HepG2 (cell line): ENCODE measurements at regions not wholly inside any gene's neighbourhood (a gene's known extent, or its start where the extent isn't known, plus 50 kb on each side); places are given as distances from the start of the nearest gene placed in this dataset.

Source experiments
- ATAC-seq: fragments of 200-7000 bp; cut with Tn5 transposase; 3 replicates; pipeline ENCODE4 v1.9.1; 2020; ENCODE audit warnings: mild to moderate bottlenecking, moderate library complexity
- BruUV-seq: library from RNA; stranded (reverse); fragments of 400-500 nt; replicated peaks from 2 replicates; lab custom pipeline; 2021; lab: Mats Ljungman, UMichigan
- CTCF ChIA-PET: fragments of 300-600 bp; formaldehyde crosslinking; extraction: SDS; loops from one replicate; lab custom pipeline; 2021; ENCODE audit warnings: low total read pairs, inconsistent platforms, low intra/inter-chr PET ratio; lab: Yijun Ruan, JAX
- POLR2A ChIA-PET: fragments of 350-600 bp; sonication (Branson Sonifier 250); formaldehyde crosslinking; loops from one replicate; lab custom pipeline; 2020; ENCODE audit warnings: antibody characterized with exemption, inconsistent platforms; lab: Yijun Ruan, JAX
- DNase-seq: peaks from one replicate; pipeline ENCODE4 v3.0.0-alpha.2; 2015; ENCODE audit warnings: low spot score
- FAIRE-seq: peaks from 3 replicates; lab custom pipeline; 2011; peaks lifted over from hg19 to GRCh38; lab: Jason Lieb, UNC
- H2AFZ ChIP-seq: one replicate; pipeline ENCODE4 v1.6.1; 2011; ENCODE audit warnings: low read length, inconsistent platforms
- H3K27ac ChIP-seq: fragments of 300-600 bp; 3 replicates; pipeline ENCODE4 v1.8.0; 2011; ENCODE audit warnings: mixed run types, mild to moderate bottlenecking, mixed read lengths, low read length, inconsistent platforms; ENCODE audit not compliant: insufficient read depth; ENCODE audit errors: extremely low read length
- H3K27me3 ChIP-seq, 2 experiments: fragments of 200-600 bp in 1 of 2; 2 replicates in 1 of 2; 3 replicates in 1 of 2; pipeline versions ENCODE4 v1.6.0 to v1.8.0; 2011; ENCODE audit warnings: low read length in 2 of 2, mild to moderate bottlenecking in 2 of 2, moderate library complexity in 2 of 2, inconsistent platforms in 1 of 2; ENCODE audit not compliant: insufficient read depth in 2 of 2, control insufficient read depth in 1 of 2
- H3K36me3 ChIP-seq, 2 experiments: fragments of 200-600 bp in 1 of 2; replicated peaks in 1 of 2; 2 replicates in 1 of 2; 3 replicates in 1 of 2; pipeline versions ENCODE4 v1.5.1 to v1.8.0; 2011; ENCODE audit warnings: low read length in 2 of 2, inconsistent platforms in 1 of 2; ENCODE audit not compliant: insufficient read depth in 2 of 2, control insufficient read depth in 1 of 2
- H3K4me1 ChIP-seq: 2 replicates; pipeline ENCODE4 v1.5.1; 2012; ENCODE audit warnings: low read length, inconsistent platforms; ENCODE audit not compliant: insufficient read depth
- H3K4me2 ChIP-seq: 2 replicates; pipeline ENCODE4 v1.6.0; 2011; ENCODE audit warnings: low read depth, low read length, inconsistent platforms
- H3K4me3 ChIP-seq, 3 experiments: fragments of 200-600 bp in 1 of 3; sonication (generic), shearing (Covaris generic) in 1 of 3; replicated peaks in 1 of 3; 2 replicates each; pipeline ENCODE4 v1.5.1; 2011 to 2016; ENCODE audit warnings: low read length in 3 of 3, inconsistent platforms in 2 of 3, low read depth in 2 of 3, mild to moderate bottlenecking in 2 of 3, control low read depth in 1 of 3, mixed read lengths in 1 of 3; ENCODE audit not compliant: insufficient read depth in 1 of 3
- H3K79me2 ChIP-seq: one replicate; pipeline ENCODE4 v1.6.1; 2011; ENCODE audit warnings: low read length, inconsistent platforms; ENCODE audit not compliant: insufficient read depth
- H3K9ac ChIP-seq: 2 replicates; pipeline ENCODE4 v1.6.0; 2011; ENCODE audit warnings: mild to moderate bottlenecking, low read depth, low read length, inconsistent platforms; ENCODE audit not compliant: insufficient read depth
- H3K9me3 ChIP-seq: 2 replicates; pipeline ENCODE4 v1.5.1; 2012; ENCODE audit warnings: mild to moderate bottlenecking, low read length
- H4K20me1 ChIP-seq: 2 replicates; pipeline ENCODE4 v1.6.0; 2011; ENCODE audit warnings: inconsistent platforms, mild to moderate bottlenecking, low read length, moderate library complexity; ENCODE audit not compliant: insufficient read depth
- ATF4 ChIP-seq, 2 experiments: fragments of 450-650 bp in 1 of 2; sonication (generic) in 1 of 2; formaldehyde crosslinking; IDR thresholded peaks; 2 replicates each; pipeline versions ENCODE4 v1.5.0 to v1.8.0; 2020 to 2022; ENCODE audit warnings: mild to moderate bottlenecking in 1 of 2, missing genetic modification reagents in 1 of 2
- CEBPB ChIP-seq: IDR thresholded peaks from 2 replicates; pipeline ENCODE4 v1.6.1; 2011; ENCODE audit warnings: low read depth, low read length, improper control_type of control experiment, borderline replicate concordance
- KLF6 ChIP-seq: IDR thresholded peaks from 2 replicates; pipeline ENCODE4 v1.8.0; 2016; ENCODE audit warnings: missing biosample characterization, missing genetic modification reagents
- ZBTB34 ChIP-seq: sonication (generic); formaldehyde crosslinking; IDR thresholded peaks from 2 replicates; pipeline ENCODE4 v1.8.0; 2022; ENCODE audit warnings: mild to moderate bottlenecking, missing genetic modification reagents
- ZNF12 ChIP-seq: sonication (generic); formaldehyde crosslinking; IDR thresholded peaks from 2 replicates; pipeline ENCODE4 v1.5.0; 2020; ENCODE audit warnings: missing genetic modification reagents
- WGBS: methylation state at CpG from one replicate; pipeline ENCODE4 v1.1.6; 2017; ENCODE audit warnings: low lambda C conversion rate; 5-methylcytosine and 5-hydroxymethylcytosine counted together
- in situ Hi-C: cut with HindIII; loops from 2 replicates; pipeline ENCODE4 v1.10.0; 2017; ENCODE audit warnings: low pct_unique_long_range_greater_than_20kb; ENCODE audit not compliant: extremely low pct_ligation_motif_present
- intact Hi-C: fragments of 100-400 bp; cut with micrococcal nuclease; formaldehyde crosslinking; loops from one replicate; pipeline ENCODE4 v1.10.0; 2022; ENCODE audit not compliant: unreplicated experiment

GRCh38 chr4:27270435-27270834 lies 409.8 kb downstream of the STIM2 start:
- no peaks in the 10 kb centered on the region for H3K4me1 ChIP-seq
- ChIA-PET POLR2A (no interaction called here), CTCF (no interaction called here)
- peak; percentile 4 for DNase-seq
- no peaks in the 10 kb centered on the region for H3K36me3 ChIP-seq
- no TSS peak for BruUV-seq
- TF ChIP-seq ZNF12 (CRISPR knock-in tag) (peak; percentile 67; the same call in 1 of the 2 replicates), KLF6 (no peak), CEBPB (peak; percentile 66), ATF4 (CRISPR knock-in tag; IDR thresholded peaks at IDR 0.05) (peak in 1 of 2 experiments; percentile 76; a peak in 2 of 4 replicates)
- H4K20me1 ChIP-seq = no peaks in the 10 kb centered on the region
- no peak overlapping the region for H3K27ac ChIP-seq
- H3K9me3 ChIP-seq = no peaks in the 10 kb centered on the region
- FAIRE-seq = no peak
- no peaks in the 10 kb centered on the region for H3K27me3 ChIP-seq
- H2AFZ ChIP-seq = no peak overlapping the region
- no peak for ATAC-seq
- H3K9ac ChIP-seq = no peak overlapping the region
- intact Hi-C loops (no loop called here), in situ Hi-C loops (no loop called here)
- no peaks in the 10 kb centered on the region for H3K79me2 ChIP-seq
- no peak overlapping the region for H3K4me3 ChIP-seq
- 0% methylated on average over 1 of the region's 1 CpG for WGBS
- H3K4me2 ChIP-seq = no peak overlapping the region

GRCh38 chr4:27271555-27271954 lies 410.9 kb downstream of the STIM2 start:
- no peaks in the 10 kb centered on the region for H3K27me3 ChIP-seq
- CTCF ChIA-PET = no interaction called here
- H4K20me1 ChIP-seq = no peaks in the 10 kb centered on the region
- H3K4me3 ChIP-seq = no peak overlapping the region
- no peak for TF ChIP-seq ZBTB34
- no peak for DNase-seq
- POLR2A ChIA-PET = no interaction called here
- FAIRE-seq = no peak
- H3K9me3 ChIP-seq = no peaks in the 10 kb centered on the region
- H2AFZ ChIP-seq = no peak overlapping the region
- BruUV-seq = no TSS peak
- H3K27ac ChIP-seq = no peak overlapping the region
- no peak overlapping the region for H3K9ac ChIP-seq
- H3K4me2 ChIP-seq = no peak overlapping the region
- no peaks in the 10 kb centered on the region for H3K4me1 ChIP-seq
- H3K79me2 ChIP-seq = no peaks in the 10 kb centered on the region
- 0% methylated on average over 4 of the region's 4 CpGs for WGBS
- in situ Hi-C loops (no loop called here), intact Hi-C loops (no loop called here)
- no peak for ATAC-seq
- no peaks in the 10 kb centered on the region for H3K36me3 ChIP-seq
